ENCODE measurements at regions not wholly inside any gene's neighbourhood (a gene's known extent, or its start where the extent isn't known, plus 50 kb on each side); places are given as distances from the start of the nearest gene placed in this dataset.

DNA sequence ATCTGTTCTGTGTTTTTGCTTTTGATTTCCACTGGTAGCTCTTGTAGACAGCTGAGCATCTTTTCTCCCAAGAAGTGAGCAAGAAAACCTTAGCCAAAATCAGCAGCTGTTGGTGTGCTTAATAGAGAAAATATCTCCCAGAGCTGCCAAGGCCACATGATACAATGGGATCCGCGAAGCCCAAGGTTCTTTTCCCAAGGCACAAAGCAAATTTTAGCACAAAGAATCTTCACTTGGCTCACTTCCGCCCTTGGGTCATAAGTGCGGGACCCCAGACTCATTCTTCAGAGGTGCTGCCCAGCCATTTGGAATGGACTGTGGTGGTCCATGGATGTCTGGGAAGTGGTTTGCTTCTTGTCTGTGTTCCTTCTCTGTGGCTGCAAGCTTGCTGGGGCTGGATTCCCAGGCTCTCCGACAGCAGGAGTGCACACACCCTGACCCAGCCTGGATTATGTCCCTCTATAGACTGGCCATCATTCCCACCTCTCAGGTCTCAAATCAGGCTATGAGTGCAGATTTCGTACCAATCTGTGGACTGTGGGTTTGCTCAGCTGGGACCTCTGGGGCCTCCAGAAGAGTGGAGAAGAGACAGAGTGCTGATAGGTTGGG lies 93.0 kb upstream of the TMEM72 start:
- no peak for DNase-seq
- Histone ChIP-seq H3K9me3 (no peaks in the 10 kb centered on the region), H3K4me3 (no peak overlapping the region), H3K27me3 (no peaks in the 10 kb centered on the region; the same call in 1 of the 2 replicates), H3K36me3 (no peaks in the 10 kb centered on the region)

DNA sequence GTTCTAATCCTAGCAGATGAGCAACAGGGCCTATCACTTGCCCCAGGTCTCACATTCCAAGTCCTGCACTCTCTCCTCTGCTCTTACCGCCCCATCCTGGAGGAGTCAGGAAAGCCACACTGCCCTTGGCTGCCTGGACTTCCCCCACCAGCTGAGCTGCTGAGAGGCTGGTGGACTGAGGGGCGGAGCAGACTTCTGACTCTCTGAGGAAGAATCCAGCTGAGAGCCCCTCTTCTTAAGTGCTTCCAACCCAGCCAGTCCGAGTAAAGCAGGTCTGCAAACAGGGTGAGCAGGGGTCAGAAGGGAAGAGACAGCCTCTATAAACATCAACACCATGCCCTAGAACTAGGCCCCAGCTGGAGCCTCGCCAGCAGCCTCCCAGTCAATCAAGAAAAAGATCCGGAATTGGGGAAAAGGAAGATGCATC lies 92.4 kb upstream of the TMEM72 start:
- Histone ChIP-seq H3K27me3 (no peaks in the 10 kb centered on the region; the same call in 1 of the 2 replicates), H3K36me3 (no peaks in the 10 kb centered on the region), H3K4me3 (no peak overlapping the region), H3K9me3 (no peaks in the 10 kb centered on the region)
- no peak for DNase-seq

DNA sequence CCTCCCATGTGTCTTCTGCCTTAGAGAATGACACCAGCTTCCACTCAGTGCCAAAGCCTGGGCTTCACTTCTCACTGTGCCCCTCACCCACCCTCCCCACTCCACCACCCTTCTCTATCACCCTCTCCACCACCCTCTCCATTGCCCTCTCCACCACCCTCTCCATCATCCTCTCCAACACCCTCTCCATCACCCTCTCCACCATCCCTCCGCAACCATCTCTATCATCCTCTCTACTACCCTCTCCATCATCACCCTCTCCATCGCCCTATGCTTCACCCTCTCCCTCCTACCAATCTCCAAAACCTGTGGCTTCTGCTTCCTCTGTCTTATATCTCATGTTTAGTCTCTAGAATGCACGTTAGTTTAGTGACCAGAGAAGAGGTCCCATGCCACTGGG lies 91.0 kb upstream of the TMEM72 start:
- H3K27me3 ChIP-seq, result no peaks in the 10 kb centered on the region; the same call in 1 of the 2 replicates
- H3K9me3 ChIP-seq, result no peaks in the 10 kb centered on the region
- no peaks in the 10 kb centered on the region for H3K36me3 ChIP-seq
- no peak for DNase-seq
- H3K4me3 ChIP-seq, result no peak overlapping the region

DNA sequence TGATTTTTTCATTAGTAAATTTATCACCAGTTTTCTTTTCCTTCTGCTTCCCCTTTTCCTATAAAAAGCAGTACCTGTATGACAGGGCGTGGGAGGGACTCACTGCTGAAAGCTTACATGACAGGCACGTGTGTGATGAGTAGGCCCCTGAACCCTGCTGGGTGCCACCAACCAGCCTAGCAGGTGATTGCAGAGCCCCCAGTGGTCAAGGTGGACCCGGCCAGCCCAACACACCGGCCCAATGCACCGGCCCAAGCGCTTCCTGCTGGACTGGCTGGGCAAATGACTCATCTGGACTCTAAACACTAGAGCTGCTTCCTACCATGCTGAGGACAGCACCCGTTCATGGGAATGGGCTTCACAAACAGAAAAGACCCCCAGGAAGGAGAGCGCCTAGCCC lies 89.8 kb upstream of the TMEM72 start:
- Histone ChIP-seq H3K36me3 (no peaks in the 10 kb centered on the region), H3K9me3 (no peaks in the 10 kb centered on the region), H3K4me3 (no peak overlapping the region), H3K27me3 (no peaks in the 10 kb centered on the region; the same call in 1 of the 2 replicates)
- no peak for DNase-seq

DNA sequence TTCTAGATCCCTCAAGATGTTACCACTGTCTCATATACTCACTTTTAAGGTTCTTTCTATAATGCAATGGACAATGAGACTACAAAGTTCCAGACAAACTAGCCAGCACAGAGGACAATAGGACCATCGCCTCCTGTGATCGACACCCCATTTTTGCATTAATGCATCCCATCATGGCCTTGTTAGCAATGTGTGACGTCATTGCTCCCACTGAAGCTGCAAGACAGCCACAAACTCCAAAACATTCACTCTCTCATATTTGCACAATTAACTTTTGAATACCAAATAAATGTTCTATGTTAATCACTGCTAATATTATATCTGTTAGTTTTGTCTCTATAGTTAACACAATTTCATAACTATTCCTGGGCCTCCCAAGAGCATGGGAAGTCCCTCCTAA lies 88.8 kb upstream of the TMEM72 start:
- no peaks in the 10 kb centered on the region for H3K27me3 ChIP-seq
- H3K9me3 ChIP-seq, result no peaks in the 10 kb centered on the region
- no peaks in the 10 kb centered on the region for H3K36me3 ChIP-seq
- no peak for DNase-seq
- no peak overlapping the region for H3K4me3 ChIP-seq

DNA sequence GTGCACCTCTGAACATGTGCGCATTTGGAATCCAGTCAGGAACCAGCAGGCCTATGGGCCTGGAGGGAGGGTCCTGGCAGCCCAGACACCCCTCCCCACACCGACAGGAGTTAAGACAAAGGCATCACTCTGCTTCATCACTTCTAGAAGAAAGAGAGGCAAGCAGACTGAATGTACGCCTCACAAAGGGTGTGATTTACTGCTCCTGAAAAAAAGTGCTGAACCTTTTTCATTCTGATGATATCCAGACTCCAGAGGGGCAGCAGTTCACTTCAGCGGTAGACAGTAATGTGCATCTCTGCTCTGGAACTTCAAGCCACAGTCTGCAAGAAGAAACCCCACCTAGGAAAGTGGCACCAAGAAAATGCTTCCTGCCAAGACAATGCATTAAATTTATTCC lies 88.2 kb upstream of the TMEM72 start:
- no peak for DNase-seq
- Histone ChIP-seq H3K4me3 (no peak overlapping the region), H3K9me3 (no peaks in the 10 kb centered on the region), H3K36me3 (no peaks in the 10 kb centered on the region), H3K27me3 (no peaks in the 10 kb centered on the region)

DNA sequence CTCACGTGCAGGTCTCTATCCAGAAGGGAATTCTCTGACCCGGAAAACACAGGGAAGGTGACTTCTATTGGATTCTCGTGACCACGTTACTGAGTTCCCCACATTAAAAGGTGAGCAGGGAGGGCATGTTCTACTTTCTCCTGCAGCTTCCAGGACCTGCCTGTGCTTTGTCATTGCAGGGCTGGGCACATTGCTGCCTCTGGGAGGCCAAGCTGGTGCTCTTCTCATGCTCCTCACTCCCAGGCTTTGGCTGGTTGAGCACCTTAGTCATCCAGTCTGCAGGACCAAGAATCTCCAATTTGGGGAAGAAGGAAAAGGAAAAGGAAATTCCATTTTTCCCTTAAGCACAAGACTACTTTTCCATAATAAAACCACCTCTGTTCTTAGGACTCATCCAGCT lies 86.5 kb upstream of the TMEM72 start:
- no peaks in the 10 kb centered on the region for H3K27me3 ChIP-seq
- H3K36me3 ChIP-seq, result no peaks in the 10 kb centered on the region
- H3K9me3 ChIP-seq, result no peaks in the 10 kb centered on the region
- DNase-seq, result no peak
- no peak overlapping the region for H3K4me3 ChIP-seq

DNA sequence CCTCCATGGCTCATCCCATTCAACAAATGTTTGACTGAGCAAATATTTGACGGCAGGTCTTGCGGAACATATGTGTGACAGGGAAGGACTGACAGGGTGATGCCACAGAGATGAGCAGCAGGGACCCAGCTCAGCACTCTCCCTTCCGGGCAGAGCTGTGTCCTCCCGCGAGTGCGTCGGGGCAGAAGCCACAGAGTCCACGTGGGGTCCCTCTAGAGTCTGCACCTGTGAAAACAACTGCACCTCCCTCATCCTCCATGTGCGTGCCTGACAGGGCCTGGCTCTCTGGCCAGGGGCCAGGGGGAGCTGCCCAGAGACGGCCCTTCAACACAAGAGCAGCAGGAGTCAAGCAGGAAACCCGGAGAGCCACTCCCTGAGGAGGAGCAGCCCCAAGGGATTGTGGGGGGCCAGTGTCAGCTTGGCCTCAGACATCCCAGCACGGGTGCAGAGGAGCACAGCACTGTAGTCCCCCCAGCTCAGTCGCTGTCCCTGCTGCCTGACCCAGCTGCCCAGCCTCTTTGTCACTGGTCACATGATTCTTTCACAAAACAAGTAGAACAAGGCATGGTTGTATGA lies 83.6 kb upstream of the TMEM72 start:
- no peak overlapping the region for H3K4me3 ChIP-seq
- H3K9me3 ChIP-seq, result no peaks in the 10 kb centered on the region
- DNase-seq, result no peak
- no peaks in the 10 kb centered on the region for H3K27me3 ChIP-seq
- no peaks in the 10 kb centered on the region for H3K36me3 ChIP-seq

DNA sequence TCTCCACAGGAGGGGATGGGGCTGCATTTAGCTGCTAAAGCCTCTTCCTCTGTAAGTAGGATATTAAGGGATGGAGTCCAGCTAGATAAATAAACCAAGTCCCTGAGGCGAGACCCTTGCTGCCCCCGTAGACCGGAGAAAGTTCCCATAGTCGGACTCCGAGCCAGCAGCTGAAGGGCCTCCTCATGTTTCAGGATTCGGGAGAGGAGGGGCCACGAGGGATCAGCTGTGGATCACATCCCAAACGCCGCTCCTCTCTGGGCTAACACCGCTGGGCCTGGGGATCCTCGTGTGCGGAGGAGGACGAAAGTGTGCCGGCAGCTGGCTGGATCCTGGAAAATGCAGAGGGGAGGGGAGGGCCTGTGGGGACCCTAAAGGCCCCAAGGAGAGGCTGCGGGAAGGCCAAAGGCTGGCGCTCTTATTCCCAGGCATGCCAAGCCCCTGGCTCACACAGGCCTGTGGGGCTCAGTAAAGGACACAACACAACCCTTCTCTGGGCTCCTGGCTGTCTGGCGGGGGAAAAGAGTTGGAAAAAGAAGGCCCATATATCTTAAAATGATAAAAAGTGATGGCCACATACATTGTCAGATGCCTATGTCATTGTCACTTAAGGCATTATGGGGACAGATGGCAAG lies 82.5 kb upstream of the TMEM72 start:
- no peak for DNase-seq
- H3K4me3 ChIP-seq, result no peak overlapping the region
- H3K9me3 ChIP-seq, result no peaks in the 10 kb centered on the region
- no peaks in the 10 kb centered on the region for H3K27me3 ChIP-seq
- no peaks in the 10 kb centered on the region for H3K36me3 ChIP-seq

DNA sequence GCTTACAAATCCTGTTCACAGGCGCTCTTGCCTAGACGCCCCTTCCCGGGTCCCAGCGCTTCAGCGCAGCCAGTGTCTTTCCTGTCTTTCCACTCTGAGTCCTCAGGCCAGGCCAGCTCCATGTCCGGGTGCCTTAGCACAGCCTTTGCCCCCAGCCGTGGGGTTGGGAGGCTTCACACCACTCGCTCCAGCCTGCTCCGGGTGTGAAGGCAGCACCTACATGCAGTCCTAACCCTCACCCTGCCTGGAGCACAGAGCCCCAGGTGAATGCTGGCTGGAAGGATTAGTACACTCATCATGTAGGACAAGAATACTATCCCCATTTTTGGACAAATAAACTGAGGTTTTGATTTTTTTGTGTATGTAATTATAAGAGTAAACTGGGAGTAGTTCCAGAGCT lies 81.7 kb upstream of the TMEM72 start:
- Histone ChIP-seq H3K9me3 (no peaks in the 10 kb centered on the region), H3K27me3 (no peaks in the 10 kb centered on the region), H3K36me3 (no peaks in the 10 kb centered on the region), H3K4me3 (no peak overlapping the region)
- no peak for DNase-seq

DNA sequence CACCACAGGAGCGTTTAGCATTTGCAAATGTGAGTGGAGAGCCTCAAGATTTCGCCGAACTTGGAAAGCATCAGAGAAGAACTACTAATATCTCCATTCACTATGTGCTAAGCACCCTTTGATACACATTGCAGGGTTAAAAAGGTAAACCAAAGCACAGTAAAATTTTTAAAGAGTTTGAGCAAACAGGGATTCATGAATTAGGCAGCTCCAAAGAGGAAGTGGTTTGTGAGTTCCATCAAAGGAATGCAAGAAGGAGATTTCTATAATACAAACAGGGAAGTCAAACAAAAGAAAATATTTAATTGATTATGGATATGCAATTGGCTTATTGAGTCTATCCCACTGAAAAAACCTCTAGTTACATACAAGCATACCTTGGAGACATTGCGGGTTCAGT lies 81.1 kb upstream of the TMEM72 start:
- Histone ChIP-seq H3K36me3 (no peaks in the 10 kb centered on the region), H3K4me3 (no peak overlapping the region), H3K27me3 (no peaks in the 10 kb centered on the region), H3K9me3 (no peaks in the 10 kb centered on the region)
- no peak for DNase-seq

DNA sequence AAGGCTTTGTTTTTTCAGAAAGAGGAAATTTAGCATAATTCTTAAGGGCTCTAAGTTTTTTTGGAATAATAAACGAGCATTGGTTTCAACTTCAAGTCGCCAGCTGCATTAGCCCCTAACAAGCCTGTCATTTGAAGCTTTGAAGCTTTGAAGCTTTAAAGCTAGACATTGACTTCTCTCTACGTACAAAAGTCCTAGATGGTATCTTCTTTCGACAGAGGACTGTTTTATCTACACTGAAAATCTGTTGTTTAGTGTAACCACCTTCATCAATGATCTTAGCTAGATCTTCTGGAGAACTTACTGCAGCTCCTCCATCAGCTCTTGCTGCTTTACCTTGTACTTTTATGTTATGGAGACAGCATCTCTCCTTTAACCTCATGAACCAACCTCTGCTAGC lies 79.6 kb upstream of the TMEM72 start:
- Histone ChIP-seq H3K27me3 (no peaks in the 10 kb centered on the region), H3K4me3 (no peak overlapping the region), H3K9me3 (no peaks in the 10 kb centered on the region), H3K36me3 (no peaks in the 10 kb centered on the region)
- no peak for DNase-seq

DNA sequence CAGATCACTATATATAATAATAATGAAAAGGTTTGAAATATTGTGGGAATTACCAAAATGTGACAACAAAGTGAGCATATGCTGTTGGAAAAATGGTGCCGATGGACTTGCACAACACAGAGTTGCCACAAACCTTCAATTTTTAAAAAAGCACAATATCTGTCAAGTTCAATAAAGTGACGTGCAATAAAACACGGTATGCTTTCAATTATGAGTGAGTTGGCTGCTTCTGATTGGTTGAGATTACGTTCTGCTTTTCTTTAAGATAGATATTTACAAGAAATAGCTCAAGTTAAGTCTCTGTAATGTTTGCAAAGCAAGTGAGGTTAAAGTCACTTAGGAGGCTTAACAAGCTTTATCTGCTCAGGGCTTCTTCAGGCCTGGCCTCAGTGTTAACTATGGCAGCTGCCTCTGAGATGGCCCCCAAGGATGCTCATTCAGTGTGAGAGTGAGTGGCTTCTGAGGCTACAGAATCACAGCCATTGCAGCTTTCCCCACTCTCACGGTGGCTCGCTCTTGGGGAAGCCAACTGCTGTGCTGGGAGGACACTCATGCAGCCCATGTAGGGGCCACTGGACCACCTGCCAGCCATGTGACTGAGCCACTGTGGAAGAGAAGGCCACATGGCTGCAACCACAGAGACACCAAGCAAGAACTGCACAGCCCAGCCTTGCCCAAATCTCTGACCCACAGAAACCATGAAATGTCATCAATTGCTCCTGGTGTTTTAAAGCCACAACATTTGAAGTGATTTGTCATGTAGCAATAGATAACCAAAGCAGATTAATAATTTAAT lies 78.3 kb upstream of the TMEM72 start:
- DNase-seq, result no peak
- no peaks in the 10 kb centered on the region for H3K9me3 ChIP-seq
- no peak overlapping the region for H3K4me3 ChIP-seq
- no peaks in the 10 kb centered on the region for H3K27me3 ChIP-seq
- no peaks in the 10 kb centered on the region for H3K36me3 ChIP-seq

DNA sequence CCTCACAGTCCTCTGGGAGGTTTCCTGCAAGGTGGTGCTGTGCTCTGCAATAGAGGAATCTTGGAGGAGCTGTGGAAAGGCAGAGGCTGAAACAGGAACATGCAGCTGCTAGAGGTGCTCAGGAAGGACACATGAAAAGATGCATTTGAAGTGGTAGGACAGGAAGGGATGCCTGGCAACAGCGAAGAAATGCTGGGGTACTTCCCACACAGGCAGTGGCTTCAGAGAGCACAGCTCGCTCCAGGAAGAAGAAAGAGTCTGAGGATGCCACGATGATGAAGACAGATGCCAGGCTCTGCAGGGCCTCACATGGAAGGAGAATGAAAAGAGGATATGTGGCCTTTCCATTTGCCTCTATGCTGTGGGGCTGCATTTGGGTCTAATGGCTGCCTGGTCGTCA lies 77.0 kb upstream of the TMEM72 start:
- DNase-seq, result no peak
- no peaks in the 10 kb centered on the region for H3K9me3 ChIP-seq
- H3K4me3 ChIP-seq, result no peak overlapping the region
- H3K36me3 ChIP-seq, result no peaks in the 10 kb centered on the region
- H3K27me3 ChIP-seq, result no peaks in the 10 kb centered on the region

DNA sequence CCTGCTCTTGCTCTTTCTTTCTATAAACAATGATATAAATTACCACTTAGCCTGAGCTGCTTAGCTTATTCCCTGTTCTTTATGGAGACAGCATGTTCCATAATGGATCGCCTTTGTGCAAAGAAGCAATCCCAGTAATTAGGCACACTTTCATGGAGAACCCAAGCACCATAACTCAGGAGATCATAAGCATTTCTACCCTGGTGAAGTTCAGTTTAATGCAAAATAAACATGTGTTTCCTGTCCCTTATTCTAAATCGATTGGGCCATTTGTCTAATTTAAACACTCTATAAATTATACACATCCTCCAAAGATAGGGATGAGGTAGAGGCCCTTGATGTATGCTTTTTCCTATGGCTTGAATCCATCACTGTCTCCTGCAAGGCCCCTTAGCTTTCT lies 75.8 kb upstream of the TMEM72 start:
- Histone ChIP-seq H3K27me3 (no peaks in the 10 kb centered on the region), H3K4me3 (no peak overlapping the region), H3K9me3 (no peaks in the 10 kb centered on the region), H3K36me3 (no peaks in the 10 kb centered on the region)
- DNase-seq, result no peak

DNA sequence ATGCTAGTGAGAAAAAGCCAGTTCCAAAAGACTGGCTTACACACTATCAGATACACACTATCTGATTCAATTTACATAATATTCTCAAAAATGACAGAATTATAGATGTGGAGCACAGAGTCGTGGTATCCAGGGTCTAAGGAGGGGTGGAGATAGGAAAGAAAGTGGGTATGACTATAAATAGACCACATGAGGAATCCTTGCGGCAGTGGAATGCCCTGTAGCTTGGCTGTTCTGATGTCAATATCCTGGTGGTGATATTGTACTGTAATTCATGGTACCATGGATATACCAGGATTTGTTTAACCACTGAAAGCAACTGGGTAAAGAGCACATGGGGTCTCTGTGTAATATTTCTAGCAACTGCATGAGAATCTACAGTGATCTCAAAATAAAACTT lies 67.7 kb upstream of the TMEM72 start:
- DNase-seq, result no peak
- Histone ChIP-seq H3K4me3 (no peak overlapping the region), H3K27me3 (no peaks in the 10 kb centered on the region), H3K36me3 (no peaks in the 10 kb centered on the region), H3K9me3 (no peaks in the 10 kb centered on the region)

DNA sequence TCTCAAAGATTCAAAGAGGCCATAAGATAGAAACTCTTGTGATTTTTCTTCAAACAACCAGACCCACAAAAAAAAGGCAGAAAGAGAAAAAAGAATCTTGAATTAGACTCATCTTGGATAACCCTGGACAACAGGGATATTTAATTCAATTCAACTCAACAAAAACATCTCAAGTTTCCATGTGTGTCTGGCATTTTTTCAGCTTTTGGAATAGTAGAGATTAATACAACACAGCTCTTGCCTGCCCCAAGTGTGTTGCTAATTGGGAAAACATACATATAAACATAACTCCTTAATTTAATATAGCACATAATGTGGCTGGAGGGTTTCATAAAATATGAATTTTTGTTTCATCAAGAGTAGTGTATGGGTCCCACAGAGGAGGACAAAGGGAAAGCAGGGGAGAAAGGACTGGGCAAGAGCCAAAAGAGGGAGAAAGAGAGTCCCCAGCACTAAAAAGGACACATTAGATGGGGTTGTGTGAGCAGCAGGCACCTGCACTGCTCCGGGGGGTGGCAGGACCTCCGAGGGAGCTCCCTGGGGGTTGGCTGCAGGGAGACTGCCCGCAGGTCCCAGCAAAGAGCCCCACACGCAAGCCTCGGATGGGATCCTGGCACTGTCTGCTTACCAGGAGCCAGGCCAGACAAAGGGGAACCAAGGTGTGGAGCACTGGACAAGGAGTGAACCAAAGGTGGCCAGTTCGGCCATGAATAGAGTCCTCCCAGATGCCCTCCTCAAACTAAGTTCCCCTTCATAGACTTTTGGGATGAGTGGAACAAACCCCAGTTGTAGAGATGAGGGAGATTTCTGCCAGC lies 65.6 kb upstream of the TMEM72 start:
- no peak overlapping the region for H3K4me3 ChIP-seq
- no peak for DNase-seq
- no peaks in the 10 kb centered on the region for H3K36me3 ChIP-seq
- no peaks in the 10 kb centered on the region for H3K27me3 ChIP-seq
- no peaks in the 10 kb centered on the region for H3K9me3 ChIP-seq

Measured in MG63 (cell line).